Stomach (tissue), 4 donors: ENCODE measurements at regions not wholly inside any gene's neighbourhood (a gene's known extent, or its start where the extent isn't known, plus 50 kb on each side); places are given as distances from the start of the nearest gene placed in this dataset.

Source experiments
- POLR2A ChIP-seq, 4 donors: fragments of 450-650 bp; IDR thresholded peaks; one replicate each; pipeline ENCODE4 v1.6.1; 2016; ENCODE audit warnings: antibody characterized with exemption in 4 of 4, control low read depth in 2 of 4, mild to moderate bottlenecking in 1 of 4, moderate library complexity in 1 of 4
- POLR2AphosphoS5 ChIP-seq, 3 donors: sonication (generic); formaldehyde crosslinking; IDR thresholded peaks; one replicate each; pipeline ENCODE4 v1.6.1; 2016; ENCODE audit warnings: antibody characterized with exemption in 3 of 3
- TF ChIP-seq, protein P1 (sequence below), 7 experiments: fragments of 450-650 bp in 4 of 7; fragments of 200-600 bp in 3 of 7; sonication (generic) in 3 of 7; IDR thresholded peaks; one replicate each; pipeline ENCODE4 v1.5.1; 2016 to 2019; ENCODE audit warnings: antibody characterized with exemption in 7 of 7, control low read depth in 2 of 7, mild to moderate bottlenecking in 1 of 7

DNA sequence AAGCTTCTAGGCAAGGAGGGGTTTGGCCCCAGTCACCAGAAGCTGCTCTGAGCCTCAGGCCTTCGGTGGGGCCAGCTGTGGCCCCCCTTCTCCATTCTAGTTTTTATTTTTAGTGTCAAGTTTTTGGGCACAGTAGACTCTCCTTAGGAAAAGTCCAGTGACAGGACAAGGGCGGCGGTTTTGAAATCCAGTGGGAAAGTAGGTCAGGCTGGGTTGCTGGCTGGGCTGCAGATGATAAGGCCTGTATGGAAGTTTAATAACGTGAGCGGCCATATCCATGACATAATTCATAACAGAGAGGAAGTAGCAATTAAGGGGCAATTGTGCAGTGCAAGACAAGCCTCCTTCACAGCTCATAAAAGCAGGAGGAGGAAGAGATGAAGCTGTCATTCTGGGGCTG, 87.1 kb upstream of the ZNF716 start:
- TF ChIP-seq, protein P1, sequence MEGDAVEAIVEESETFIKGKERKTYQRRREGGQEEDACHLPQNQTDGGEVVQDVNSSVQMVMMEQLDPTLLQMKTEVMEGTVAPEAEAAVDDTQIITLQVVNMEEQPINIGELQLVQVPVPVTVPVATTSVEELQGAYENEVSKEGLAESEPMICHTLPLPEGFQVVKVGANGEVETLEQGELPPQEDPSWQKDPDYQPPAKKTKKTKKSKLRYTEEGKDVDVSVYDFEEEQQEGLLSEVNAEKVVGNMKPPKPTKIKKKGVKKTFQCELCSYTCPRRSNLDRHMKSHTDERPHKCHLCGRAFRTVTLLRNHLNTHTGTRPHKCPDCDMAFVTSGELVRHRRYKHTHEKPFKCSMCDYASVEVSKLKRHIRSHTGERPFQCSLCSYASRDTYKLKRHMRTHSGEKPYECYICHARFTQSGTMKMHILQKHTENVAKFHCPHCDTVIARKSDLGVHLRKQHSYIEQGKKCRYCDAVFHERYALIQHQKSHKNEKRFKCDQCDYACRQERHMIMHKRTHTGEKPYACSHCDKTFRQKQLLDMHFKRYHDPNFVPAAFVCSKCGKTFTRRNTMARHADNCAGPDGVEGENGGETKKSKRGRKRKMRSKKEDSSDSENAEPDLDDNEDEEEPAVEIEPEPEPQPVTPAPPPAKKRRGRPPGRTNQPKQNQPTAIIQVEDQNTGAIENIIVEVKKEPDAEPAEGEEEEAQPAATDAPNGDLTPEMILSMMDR (IDR thresholded peaks at IDR 0.05): no peak
- no peak for TF ChIP-seq POLR2A (IDR thresholded peaks at IDR 0.05)
- no peak for TF ChIP-seq POLR2AphosphoS5 (IDR thresholded peaks at IDR 0.05)
